ENCODE measurements at regions not wholly inside any gene's neighbourhood (a gene's known extent, or its start where the extent isn't known, plus 50 kb on each side); places are given as distances from the start of the nearest gene placed in this dataset.

DNA sequence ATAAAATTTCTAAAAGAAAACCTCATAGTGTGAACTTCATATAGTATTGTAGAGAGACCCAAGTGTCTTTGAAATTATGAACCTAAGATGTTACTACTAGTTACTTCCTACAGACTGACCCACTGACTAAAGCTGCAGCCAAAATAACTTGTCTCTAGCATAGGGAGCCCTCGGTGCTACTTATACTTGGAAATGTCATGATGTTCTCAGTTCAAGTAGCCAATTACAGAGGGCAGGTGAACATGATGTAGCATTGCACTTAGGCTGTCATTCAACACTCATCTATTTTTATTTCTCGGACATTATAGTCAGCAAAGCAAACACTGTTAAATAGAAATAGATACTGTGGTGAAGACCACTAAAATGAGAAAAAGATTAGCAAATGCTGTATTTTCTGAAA is 165.6 kb downstream of the AREG start:
- Mint-ChIP-seq H3K4me1 (ENCODE audit: low read depth in 2 of 2) (no peaks in the 10 kb centered on the region), H3K27me3 (peaks cover 7 to 21% of the 10 kb centered on the region in 2 donors), H3K36me3 (no peaks in the 10 kb centered on the region), H3K4me3 (no peak overlapping the region), H3K27ac (no peak overlapping the region), H3K9me3 (peaks cover 11% of the 10 kb centered on the region)
- no peak for ATAC-seq
- DNase-seq (ENCODE audit: low spot score): no peak

DNA sequence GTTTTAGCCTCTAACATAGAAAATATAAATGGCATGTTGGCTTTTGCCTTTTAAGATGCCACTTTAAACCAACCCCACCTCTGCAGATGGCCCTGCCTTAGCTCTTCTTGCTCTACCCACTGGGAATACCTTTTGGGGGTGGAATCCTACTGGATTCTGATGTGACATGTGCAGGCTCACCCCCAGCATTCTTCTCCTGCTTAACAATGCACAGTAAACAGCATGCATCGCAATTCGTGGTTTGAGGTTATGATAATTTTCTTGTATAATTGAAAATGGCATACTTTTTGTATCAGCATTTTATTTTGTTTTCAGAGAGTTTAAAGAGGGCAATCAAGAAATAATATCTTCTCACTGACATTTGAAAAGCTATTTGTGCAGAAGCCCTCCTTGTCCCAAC is 167.9 kb downstream of the AREG start:
- ATAC-seq (no peak), DNase-seq (ENCODE audit: low spot score) (no peak)
- no peak overlapping the region for H3K27ac Mint-ChIP-seq
- H3K36me3 Mint-ChIP-seq: no peaks in the 10 kb centered on the region
- no peak overlapping the region for H3K4me3 Mint-ChIP-seq
- peaks cover 7 to 21% of the 10 kb centered on the region in 2 donors for H3K27me3 Mint-ChIP-seq
- no peaks in the 10 kb centered on the region for H3K4me1 Mint-ChIP-seq (ENCODE audit: low read depth in 2 of 2)
- peaks cover 7% of the 10 kb centered on the region for H3K9me3 Mint-ChIP-seq

DNA sequence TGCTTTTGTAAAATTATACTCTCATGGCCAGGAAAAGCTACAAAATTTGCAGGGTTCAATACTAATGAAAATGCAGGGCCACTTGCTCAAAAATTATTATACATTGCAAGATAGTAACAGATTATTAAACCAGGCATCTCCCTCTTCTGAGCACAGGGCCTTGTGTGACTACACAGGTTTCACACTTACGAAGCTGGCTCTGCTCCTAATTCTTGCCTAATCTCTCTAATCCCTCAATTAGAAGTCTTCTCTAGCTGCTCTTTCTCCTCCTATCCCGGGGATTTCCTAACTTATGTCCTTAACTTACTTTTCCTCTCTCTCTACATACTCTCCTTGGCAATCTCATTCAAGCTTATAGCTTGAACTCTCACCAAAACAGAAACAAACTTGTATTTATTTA is 168.3 kb downstream of the AREG start:
- H3K4me3 Mint-ChIP-seq: no peak overlapping the region

DNA sequence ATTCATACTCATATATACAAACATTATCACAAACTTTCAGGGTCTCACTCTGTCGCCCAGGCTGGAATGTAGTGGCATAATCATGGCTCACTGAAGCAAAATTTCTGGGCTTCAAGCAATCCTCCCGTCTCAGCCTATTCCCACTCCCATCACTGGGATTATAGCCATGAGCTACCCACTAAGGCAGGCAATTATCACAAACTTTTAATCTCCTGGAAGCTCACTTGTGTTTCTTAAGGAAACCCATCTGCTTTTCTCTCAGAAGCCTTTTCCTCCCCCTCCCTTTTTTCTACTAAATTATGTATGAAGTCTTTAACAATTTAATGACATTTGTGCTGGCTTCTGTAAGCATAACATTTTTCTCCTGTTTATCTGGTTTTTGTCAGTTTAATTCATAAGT is 170.5 kb downstream of the AREG start:
- peaks cover 13 to 21% of the 10 kb centered on the region in 2 donors for H3K27me3 Mint-ChIP-seq
- H3K4me1 Mint-ChIP-seq (ENCODE audit: low read depth in 2 of 2): no peaks in the 10 kb centered on the region
- no peak overlapping the region for H3K27ac Mint-ChIP-seq
- DNase-seq (ENCODE audit: low spot score) (no peak), ATAC-seq (no peak)
- peaks cover 7% of the 10 kb centered on the region for H3K9me3 Mint-ChIP-seq
- H3K4me3 Mint-ChIP-seq: no peak overlapping the region
- H3K36me3 Mint-ChIP-seq: no peaks in the 10 kb centered on the region

More for the DNA sequence above, 168.3 kb downstream of the AREG start:
- no peaks in the 10 kb centered on the region for H3K36me3 Mint-ChIP-seq
- ATAC-seq (no peak), DNase-seq (ENCODE audit: low spot score) (no peak)
- H3K27ac Mint-ChIP-seq: no peak overlapping the region
- H3K27me3 Mint-ChIP-seq: peaks cover 7 to 21% of the 10 kb centered on the region in 2 donors
- peaks cover 7% of the 10 kb centered on the region for H3K9me3 Mint-ChIP-seq
- no peaks in the 10 kb centered on the region for H3K4me1 Mint-ChIP-seq (ENCODE audit: low read depth in 2 of 2)

DNA sequence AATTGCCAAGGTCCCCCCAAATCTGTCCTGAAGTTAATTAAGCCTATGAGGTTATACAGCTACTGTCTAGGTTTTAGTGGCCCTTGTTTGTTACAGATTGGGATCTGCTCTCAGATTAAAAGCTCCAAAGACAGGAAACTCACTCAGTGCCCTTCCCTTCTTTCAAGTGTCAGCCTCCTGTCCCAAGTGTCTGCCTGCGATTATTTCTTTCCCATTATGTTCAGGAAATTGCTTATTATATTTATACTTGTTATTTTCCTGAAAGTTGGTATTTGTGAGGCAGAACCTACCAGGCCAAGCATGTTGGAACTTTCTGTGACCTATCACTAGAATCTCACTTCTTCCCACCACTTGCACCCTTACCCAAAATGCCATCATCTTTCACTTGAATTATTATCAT is 173.2 kb downstream of the AREG start:
- H3K27ac Mint-ChIP-seq: no peak overlapping the region
- peaks cover 14 to 16% of the 10 kb centered on the region in 2 donors for H3K27me3 Mint-ChIP-seq
- peaks cover 7% of the 10 kb centered on the region for H3K9me3 Mint-ChIP-seq
- ATAC-seq: no peak
- H3K36me3 Mint-ChIP-seq: no peaks in the 10 kb centered on the region
- no peak overlapping the region for H3K4me3 Mint-ChIP-seq
- H3K4me1 Mint-ChIP-seq (ENCODE audit: low read depth in 2 of 2): no peaks in the 10 kb centered on the region
- DNase-seq (ENCODE audit: low spot score): no peak

DNA sequence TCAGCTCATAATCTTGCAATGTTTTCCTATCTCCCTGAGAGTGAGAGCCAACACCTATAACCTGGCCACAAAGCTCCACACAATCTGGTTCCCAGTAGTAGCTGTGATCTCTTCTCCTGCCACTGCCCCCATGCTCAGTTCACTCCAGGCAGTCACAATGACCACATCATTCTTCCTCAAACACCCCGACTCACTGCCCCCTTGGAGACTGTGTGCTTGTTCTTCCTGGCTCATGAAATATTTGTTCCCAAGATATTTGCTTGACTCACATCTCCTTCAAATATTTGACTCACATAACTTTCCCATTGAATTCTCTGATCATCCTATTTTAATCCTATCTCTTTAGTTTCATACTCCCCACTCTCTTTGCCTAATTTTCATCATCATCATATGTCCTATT is 173.7 kb downstream of the AREG start:
- H3K36me3 Mint-ChIP-seq: no peaks in the 10 kb centered on the region
- DNase-seq (ENCODE audit: low spot score) (no peak), ATAC-seq (no peak)
- H3K27ac Mint-ChIP-seq: no peak overlapping the region
- peaks cover 14 to 15% of the 10 kb centered on the region in 2 donors for H3K27me3 Mint-ChIP-seq
- no peaks in the 10 kb centered on the region for H3K4me1 Mint-ChIP-seq (ENCODE audit: low read depth in 2 of 2)
- no peak overlapping the region for H3K4me3 Mint-ChIP-seq
- peaks cover 4% of the 10 kb centered on the region for H3K9me3 Mint-ChIP-seq

DNA sequence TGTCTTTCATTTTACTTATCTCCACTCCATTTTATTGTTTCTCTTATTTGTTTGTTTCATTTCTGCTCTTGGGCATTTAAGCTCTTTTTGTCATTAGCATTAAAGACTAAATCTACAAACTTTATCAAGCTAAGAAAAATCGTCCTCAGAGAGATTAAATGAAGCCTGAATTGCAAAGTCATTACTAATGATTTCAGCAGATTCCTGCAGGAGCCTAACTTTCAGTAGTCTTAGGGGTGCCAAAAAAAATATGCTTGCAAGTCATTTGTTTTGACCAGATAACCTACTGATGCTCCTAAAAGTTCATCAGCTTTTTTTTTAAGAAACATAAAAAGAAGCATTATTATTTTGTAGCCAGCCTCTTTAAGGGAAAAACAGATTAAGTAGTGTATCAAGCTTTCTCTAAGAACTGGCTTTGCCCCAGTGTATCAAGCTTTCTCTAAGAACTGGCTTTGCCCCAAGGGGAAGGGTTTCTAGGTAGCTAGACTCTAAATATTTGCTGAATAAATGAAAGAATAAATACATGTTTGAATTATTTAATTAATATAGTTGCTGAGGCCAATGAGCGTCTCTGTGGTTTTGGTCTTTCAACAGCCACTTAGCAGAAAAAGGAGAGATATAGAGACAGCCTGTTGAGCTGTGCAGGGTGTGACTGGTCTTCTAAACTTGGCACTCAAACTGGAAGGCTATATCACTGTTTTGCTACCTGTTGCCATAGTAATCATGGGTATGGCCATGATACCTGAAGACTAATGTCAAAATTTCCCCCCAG is 174.2 kb downstream of the BTC start:
- peaks cover 6 to 10% of the 10 kb centered on the region in 2 donors for H3K27me3 Mint-ChIP-seq
- no peak for DNase-seq (ENCODE audit: low spot score)

DNA sequence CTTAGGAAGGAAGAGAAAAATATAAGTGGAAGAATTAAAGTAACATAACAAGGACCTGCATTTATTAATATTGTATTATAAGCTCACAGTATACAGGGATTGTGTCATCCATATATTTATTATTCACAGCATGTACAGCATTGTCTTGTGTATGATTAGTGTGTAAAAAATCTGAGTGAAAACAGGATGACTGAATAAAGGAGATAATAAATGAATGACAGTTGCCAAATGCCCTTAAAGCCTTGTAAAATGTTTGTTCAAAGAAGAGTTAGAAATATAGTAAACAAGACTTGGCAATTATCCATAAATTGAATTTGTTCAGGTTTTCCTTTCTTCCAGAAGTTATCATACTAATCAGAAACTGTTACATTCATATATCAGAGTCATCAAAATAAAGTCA is 172.7 kb downstream of the BTC start:
- no peak for DNase-seq (ENCODE audit: low spot score)
- H3K4me1 Mint-ChIP-seq (ENCODE audit: low read depth in 2 of 2): peaks cover 2 to 18% of the 10 kb centered on the region in 2 donors
- ATAC-seq: no peak
- H3K9me3 Mint-ChIP-seq: no peaks in the 10 kb centered on the region
- no peak overlapping the region for H3K27ac Mint-ChIP-seq
- no peaks in the 10 kb centered on the region for H3K36me3 Mint-ChIP-seq
- peaks cover 6 to 10% of the 10 kb centered on the region in 2 donors for H3K27me3 Mint-ChIP-seq
- H3K4me3 Mint-ChIP-seq: no peak overlapping the region

More for the DNA sequence above, 174.2 kb downstream of the BTC start:
- Mint-ChIP-seq H3K4me3 (no peak overlapping the region), H3K36me3 (no peaks in the 10 kb centered on the region), H3K4me1 (ENCODE audit: low read depth in 2 of 2) (peaks cover 2 to 11% of the 10 kb centered on the region in 2 donors), H3K27ac (no peak overlapping the region), H3K9me3 (no peaks in the 10 kb centered on the region)
- ATAC-seq: no peak

DNA sequence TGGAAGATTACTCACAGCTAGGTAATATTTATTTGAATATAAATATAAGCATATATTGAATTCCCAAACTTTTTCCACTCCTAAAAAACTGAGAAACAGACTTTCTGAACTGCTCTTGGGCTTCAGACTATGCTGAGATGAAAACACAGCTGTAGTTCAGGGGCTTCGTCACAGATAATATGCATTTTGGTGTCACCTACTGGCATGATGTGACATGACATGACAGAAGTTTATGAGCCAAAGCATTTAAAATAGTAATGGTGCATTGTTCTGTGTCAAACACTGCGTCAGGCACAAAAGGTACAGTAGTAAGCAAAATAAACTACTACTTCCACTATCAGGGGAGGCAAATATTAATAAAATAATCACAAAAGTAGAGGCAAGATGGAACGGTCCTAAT is 171.3 kb downstream of the BTC start:
- no peak overlapping the region for H3K27ac Mint-ChIP-seq
- ATAC-seq: no peak
- H3K27me3 Mint-ChIP-seq: peaks cover 6 to 10% of the 10 kb centered on the region in 2 donors
- H3K9me3 Mint-ChIP-seq: no peaks in the 10 kb centered on the region
- peaks cover 2 to 18% of the 10 kb centered on the region in 2 donors for H3K4me1 Mint-ChIP-seq (ENCODE audit: low read depth in 2 of 2)
- H3K36me3 Mint-ChIP-seq: no peaks in the 10 kb centered on the region
- no peak for DNase-seq (ENCODE audit: low spot score)
- no peak overlapping the region for H3K4me3 Mint-ChIP-seq

DNA sequence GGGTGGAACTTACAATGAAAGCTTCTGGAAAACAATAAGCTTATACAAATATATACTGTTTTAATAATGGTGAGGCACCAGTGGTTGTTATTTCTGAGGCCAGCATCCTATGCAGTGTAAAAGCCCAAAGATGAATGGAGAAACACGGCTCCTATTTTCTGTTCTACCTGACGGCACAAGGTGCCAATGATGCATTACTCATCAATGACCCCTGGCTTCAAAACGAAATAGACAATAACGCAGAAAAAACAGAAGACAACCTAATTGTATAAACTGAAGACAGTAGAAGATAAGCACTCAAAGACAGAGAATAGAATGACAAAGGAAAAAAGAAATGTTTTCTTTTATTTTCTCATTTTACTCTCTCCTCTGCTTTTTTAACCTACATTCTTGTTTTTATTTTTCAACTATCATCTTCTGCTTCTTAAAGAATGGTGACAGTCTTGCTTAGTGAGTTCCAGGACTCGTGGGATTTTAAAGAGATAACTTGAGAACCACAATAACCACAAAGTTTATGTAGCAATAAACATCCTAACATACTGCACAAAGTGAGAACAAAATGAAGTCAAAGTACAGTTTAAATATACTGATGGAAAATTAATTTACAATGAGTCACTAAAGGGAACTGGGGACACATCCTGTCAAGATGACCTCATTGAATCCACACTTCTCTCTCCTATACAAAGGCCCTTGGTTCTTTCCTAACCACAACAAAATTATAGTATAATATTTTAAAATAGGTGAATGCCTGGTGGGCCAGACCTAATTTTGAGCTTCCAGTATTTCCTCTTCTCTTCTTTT is 169.8 kb downstream of the BTC start:
- H3K27me3 Mint-ChIP-seq: peaks cover 6 to 7% of the 10 kb centered on the region in 2 donors
- no peaks in the 10 kb centered on the region for H3K36me3 Mint-ChIP-seq
- no peaks in the 10 kb centered on the region for H3K9me3 Mint-ChIP-seq
- H3K4me1 Mint-ChIP-seq (ENCODE audit: low read depth in 2 of 2): peaks cover 2 to 18% of the 10 kb centered on the region in 2 donors
- H3K4me3 Mint-ChIP-seq: no peak overlapping the region
- DNase-seq (ENCODE audit: low spot score): no peak
- ATAC-seq: peak; percentile 52 to 61
- H3K27ac Mint-ChIP-seq: no peak overlapping the region

DNA sequence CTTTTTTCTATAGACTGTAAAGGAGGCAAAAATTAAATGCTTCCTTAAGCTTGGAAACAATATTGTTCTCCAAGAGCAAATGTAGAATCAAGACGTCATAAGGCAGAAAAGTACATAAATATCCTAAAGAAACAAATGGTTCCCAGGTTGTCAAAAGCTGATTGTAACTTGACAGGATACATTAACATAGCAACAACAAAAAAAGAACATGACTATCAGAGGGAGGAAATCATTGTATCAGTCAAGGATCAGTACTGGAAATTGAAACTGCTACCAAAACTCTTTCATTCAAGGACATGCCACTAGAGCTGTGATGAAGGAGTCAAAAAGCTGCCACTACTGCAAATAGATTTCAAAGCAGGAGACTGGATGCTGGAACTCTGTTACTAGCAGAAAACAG is 168.3 kb downstream of the BTC start:
- H3K27ac Mint-ChIP-seq: no peak overlapping the region
- no peaks in the 10 kb centered on the region for H3K36me3 Mint-ChIP-seq
- DNase-seq (ENCODE audit: low spot score) (no peak), ATAC-seq (no peak)
- no peak overlapping the region for H3K4me3 Mint-ChIP-seq
- H3K4me1 Mint-ChIP-seq (ENCODE audit: low read depth in 2 of 2): peaks cover 2 to 18% of the 10 kb centered on the region in 2 donors
- no peaks in the 10 kb centered on the region for H3K9me3 Mint-ChIP-seq
- peaks cover 6 to 7% of the 10 kb centered on the region in 2 donors for H3K27me3 Mint-ChIP-seq

DNA sequence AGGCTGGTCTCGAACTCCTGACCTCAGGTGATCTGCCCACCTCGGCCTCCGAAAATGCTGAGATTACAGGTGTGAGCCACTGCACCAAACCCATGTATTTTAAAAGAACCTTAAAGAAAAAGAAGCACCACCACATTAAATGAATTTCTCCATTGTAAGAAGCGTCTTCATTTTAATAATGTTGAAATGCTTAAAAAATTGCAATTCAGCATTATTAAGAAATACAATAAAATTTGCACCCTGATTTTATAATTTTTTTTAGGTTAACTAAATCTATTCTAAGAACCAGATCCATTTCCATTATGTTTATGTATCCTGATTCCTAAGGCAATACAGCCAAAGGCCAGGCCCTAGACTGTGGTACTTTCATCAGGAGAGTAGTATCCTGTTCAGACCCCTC is 167.2 kb downstream of the BTC start:
- Mint-ChIP-seq H3K9me3 (no peaks in the 10 kb centered on the region), H3K27ac (no peak overlapping the region), H3K27me3 (peaks cover 6 to 7% of the 10 kb centered on the region in 2 donors), H3K4me1 (ENCODE audit: low read depth in 2 of 2) (peaks cover 2 to 18% of the 10 kb centered on the region in 2 donors), H3K4me3 (no peak overlapping the region), H3K36me3 (no peaks in the 10 kb centered on the region)
- ATAC-seq (no peak), DNase-seq (ENCODE audit: low spot score) (no peak)

DNA sequence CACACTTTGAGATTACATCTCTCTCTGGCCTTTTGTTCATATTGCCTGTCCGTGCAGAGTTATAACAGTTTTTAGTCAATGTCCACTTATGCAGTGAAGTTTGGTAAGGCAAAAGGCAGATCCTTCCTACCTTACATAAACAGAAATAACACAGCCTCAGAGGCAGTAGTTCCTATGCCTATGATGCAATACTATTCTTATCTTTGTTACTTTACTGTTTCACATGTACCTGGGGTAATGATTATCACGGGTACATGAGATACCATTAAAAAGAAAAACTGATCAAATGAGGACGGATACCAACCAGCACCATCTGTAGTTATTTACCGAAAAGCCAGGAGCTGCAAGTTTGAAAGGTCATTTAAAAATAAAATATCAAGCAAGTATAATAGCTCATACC is 166.8 kb downstream of the BTC start:
- Mint-ChIP-seq H3K4me1 (ENCODE audit: low read depth in 2 of 2) (peaks cover 2 to 18% of the 10 kb centered on the region in 2 donors), H3K9me3 (no peaks in the 10 kb centered on the region), H3K27ac (no peak overlapping the region), H3K27me3 (peaks cover 6 to 7% of the 10 kb centered on the region in 2 donors), H3K4me3 (no peak overlapping the region), H3K36me3 (no peaks in the 10 kb centered on the region)
- no peak for ATAC-seq
- no peak for DNase-seq (ENCODE audit: low spot score)

Data from natural killer cell treated with Interleukin-12 subunit alpha and Interleukin-12 subunit beta and Interleukin-15 and Interleukin-18, amount 100 ng/mL, for 72 hours (primary cell).